ENCODE measurements at regions not wholly inside any gene's neighbourhood (a gene's known extent, or its start where the extent isn't known, plus 50 kb on each side); places are given as distances from the start of the nearest gene placed in this dataset.

DNA sequence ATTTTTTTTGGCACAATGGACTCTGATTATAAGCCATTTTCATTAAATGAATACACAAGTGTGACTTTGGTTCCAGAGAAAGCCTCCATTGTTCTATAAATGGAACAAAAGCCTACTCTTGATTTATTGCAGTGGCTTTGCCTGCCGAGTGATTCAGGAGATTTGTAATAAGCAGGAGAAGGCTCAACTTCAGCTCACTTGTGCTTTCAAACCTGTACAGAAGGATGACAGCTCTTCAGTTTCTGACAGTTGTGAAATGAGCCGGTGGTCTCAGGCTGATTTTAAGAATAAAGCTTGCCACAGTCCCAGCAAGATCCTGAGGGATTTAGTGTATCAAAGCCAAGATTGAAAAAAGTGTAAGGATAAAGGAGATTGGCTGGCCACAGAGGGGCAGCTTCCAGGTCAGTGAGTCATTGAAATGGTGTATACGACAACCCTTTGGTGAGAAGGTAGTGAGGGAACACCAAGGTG is 438.8 kb upstream of the TGFBR2 start:
- H3K36me3 Mint-ChIP-seq = no peaks in the 10 kb centered on the region
- no peaks in the 10 kb centered on the region for H3K4me1 Mint-ChIP-seq
- H3K27ac Mint-ChIP-seq = no peak overlapping the region
- H3K27me3 Mint-ChIP-seq = no peaks in the 10 kb centered on the region
- no peak for DNase-seq
- H3K9me3 Mint-ChIP-seq = no peaks in the 10 kb centered on the region
- no peak overlapping the region for H3K4me3 Mint-ChIP-seq
- CTCF ChIA-PET = no interaction called here

DNA sequence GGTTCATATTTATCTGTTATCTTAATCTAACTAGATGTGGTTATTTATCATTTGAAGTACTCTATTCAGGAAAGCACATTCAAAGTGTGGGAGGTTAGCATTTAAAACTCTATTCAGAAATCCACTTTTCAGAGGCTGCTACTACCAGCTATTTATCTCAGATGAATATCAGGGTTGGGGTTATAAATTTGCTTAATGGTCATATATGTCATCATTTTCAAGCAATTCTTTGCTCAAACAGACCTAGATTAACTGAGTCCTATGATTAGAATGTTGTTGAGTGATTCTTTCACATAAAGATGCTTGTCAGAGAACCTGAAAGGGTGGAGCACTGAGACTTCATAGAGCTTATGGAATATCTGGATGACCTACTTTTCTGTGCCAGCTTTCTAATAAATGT is 436.9 kb upstream of the TGFBR2 start:
- DNase-seq = no peak
- no peaks in the 10 kb centered on the region for H3K27me3 Mint-ChIP-seq
- H3K4me3 Mint-ChIP-seq = no peak overlapping the region
- CTCF ChIA-PET = no interaction called here
- no peak overlapping the region for H3K27ac Mint-ChIP-seq
- H3K36me3 Mint-ChIP-seq = no peaks in the 10 kb centered on the region
- no peaks in the 10 kb centered on the region for H3K4me1 Mint-ChIP-seq
- no peaks in the 10 kb centered on the region for H3K9me3 Mint-ChIP-seq

DNA sequence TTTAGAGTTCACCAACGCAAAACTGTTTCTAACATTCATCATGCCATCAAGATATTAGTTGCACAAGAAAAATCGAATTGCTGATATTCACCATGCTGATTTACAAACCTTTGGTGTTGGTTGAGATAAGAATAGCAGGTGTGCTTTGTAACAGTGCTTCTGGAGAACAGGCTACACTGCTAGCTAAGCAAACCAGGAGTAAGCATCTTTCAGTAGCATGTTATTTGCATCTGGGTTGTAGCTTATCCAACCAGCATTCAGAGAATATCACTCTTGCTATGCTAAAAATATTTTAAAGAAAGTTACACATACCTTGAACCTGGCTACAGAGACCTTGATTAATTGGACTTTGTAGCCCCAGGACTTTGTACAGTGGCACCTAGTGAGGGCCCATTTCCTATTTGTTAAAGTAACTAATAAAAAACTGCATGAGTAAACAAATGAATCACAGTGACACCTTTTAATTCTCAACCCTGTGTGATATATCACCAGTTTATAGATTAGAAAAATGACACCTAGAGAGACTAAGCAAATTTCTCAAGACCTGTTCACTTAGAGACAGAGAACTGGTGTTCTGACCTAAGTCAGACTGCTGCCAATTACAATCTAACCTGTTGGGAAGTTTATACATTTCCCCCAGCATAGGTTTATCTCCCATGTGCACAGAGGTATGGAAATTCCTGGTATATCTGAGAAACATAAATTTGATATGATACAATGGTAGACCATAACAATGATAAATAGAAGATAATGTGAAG is 435.5 kb upstream of the TGFBR2 start:
- no peaks in the 10 kb centered on the region for H3K27me3 Mint-ChIP-seq
- no peaks in the 10 kb centered on the region for H3K9me3 Mint-ChIP-seq
- DNase-seq = no peak
- H3K4me3 Mint-ChIP-seq = no peak overlapping the region
- no peaks in the 10 kb centered on the region for H3K36me3 Mint-ChIP-seq
- CTCF ChIA-PET = no interaction called here
- H3K27ac Mint-ChIP-seq = no peak overlapping the region
- no peaks in the 10 kb centered on the region for H3K4me1 Mint-ChIP-seq

DNA sequence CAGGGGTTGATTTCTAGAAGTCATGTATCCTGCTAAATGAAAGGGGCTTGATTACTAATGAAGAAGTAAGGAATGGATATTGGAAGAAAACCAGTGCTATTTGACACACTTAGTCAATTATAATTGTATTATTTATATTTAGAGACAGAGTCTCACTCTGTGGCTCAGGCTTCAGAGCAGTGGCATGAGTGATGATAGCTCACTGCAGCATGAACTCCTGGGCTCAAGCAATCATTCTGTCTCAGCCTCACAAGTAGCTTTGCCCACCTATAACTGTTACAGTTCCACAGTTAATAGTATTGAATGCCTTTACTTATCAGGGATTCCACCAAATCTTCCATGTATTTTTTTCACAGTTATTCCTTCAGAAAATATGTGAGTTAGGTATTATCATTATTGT is 432.0 kb upstream of the TGFBR2 start:
- H3K9me3 Mint-ChIP-seq = no peaks in the 10 kb centered on the region
- no peaks in the 10 kb centered on the region for H3K36me3 Mint-ChIP-seq
- no peaks in the 10 kb centered on the region for H3K4me1 Mint-ChIP-seq
- CTCF ChIA-PET = interaction anchor here (0.7 kb wide), 1 partner anchor 25 kb away, joined by 5 read pairs; no protein-coding TSS in a partner anchor
- H3K27me3 Mint-ChIP-seq = no peaks in the 10 kb centered on the region
- H3K27ac Mint-ChIP-seq = no peak overlapping the region
- DNase-seq = no peak
- H3K4me3 Mint-ChIP-seq = no peak overlapping the region

DNA sequence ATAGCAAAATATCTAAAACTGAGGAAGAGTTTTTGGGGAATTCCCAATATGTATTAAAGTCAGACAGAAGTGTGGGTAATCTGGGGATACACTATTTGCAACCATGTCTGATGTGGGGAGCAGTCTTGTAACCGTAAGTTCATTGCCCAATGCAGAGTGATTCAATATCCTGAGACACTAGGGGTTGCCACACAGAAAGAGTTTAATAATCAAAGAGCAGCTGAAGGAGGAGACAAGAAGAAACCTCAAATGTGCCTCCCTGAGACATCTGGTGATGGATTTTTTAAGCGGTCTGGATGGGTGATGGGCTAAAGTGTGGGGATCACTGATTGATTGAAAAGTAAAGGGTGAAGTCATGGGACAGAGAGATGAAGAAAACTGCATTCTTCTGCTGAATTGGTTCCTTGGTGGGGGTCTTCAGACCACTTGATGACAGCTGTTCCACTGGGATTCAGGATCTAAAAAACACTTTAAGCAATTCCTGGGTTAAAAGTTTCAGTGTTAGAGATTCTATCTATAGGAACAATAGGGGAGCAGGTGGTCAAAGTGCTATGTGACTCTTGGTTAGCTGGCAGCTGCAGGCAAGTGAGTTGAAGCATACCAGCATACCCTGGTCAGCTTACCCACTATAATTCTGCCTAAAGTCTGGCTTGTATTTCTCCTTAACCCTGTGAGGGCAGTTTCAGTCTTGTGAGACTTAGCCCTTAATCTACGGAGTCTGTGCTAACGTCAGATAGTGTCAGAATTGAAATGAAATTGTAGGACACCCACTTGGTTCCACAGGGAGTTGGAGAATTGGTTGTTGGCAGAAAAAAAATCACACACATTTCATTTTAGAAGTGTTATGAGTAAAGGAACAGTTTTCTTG is 425.9 kb upstream of the TGFBR2 start:
- DNase-seq = no peak
- CTCF ChIA-PET = interaction anchor here (0.7 to 1.0 kb wide), 2 partner anchors 18 to 25 kb away, joined by 3 to 4 read pairs; no protein-coding TSS in a partner anchor
- no peaks in the 10 kb centered on the region for H3K27me3 Mint-ChIP-seq
- no peaks in the 10 kb centered on the region for H3K4me1 Mint-ChIP-seq
- no peaks in the 10 kb centered on the region for H3K36me3 Mint-ChIP-seq
- no peaks in the 10 kb centered on the region for H3K9me3 Mint-ChIP-seq
- no peak overlapping the region for H3K4me3 Mint-ChIP-seq
- no peak overlapping the region for H3K27ac Mint-ChIP-seq

DNA sequence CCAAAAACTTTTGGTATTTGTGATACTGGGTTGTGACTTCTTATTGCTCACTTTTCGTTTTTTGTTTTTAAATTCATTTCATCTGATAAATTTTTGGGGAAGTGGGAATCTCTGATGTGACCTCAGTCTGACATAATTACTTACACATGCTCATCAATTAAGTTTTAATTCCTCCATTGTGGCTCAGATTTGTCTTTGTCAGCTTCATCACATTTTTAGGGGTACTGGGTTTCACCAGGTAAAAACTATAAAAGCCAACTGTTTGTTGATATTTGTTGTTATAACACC is 425.3 kb upstream of the TGFBR2 start:
- Mint-ChIP-seq H3K4me3 (no peak overlapping the region), H3K27ac (no peak overlapping the region), H3K27me3 (no peaks in the 10 kb centered on the region), H3K36me3 (no peaks in the 10 kb centered on the region), H3K4me1 (no peaks in the 10 kb centered on the region), H3K9me3 (no peaks in the 10 kb centered on the region)
- DNase-seq = no peak
- CTCF ChIA-PET = interaction anchor here (1.0 kb wide), 1 partner anchor 18 kb away, joined by 4 read pairs; no protein-coding TSS in a partner anchor

DNA sequence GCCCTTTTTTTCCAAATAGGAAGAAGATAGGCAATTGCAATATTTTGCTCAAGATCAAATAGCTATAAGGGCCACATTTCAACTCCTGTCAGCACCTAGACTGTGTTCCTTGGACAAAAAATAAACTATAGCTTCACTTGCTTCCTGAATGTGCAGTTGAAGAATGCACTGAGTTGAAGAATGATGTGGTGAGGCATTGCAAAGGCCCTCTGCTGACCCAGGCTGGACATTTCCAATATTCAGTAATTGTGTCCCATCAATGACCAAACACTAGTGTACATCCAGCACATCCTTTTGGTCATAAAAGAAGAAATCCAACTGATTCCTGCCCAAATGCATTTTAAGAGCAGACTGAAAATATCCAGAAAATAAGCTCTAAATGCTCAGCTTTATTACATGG is 424.8 kb upstream of the TGFBR2 start:
- Mint-ChIP-seq H3K27ac (no peak overlapping the region), H3K4me1 (no peaks in the 10 kb centered on the region), H3K4me3 (no peak overlapping the region), H3K36me3 (no peaks in the 10 kb centered on the region), H3K27me3 (no peaks in the 10 kb centered on the region), H3K9me3 (no peaks in the 10 kb centered on the region)
- DNase-seq = no peak
- CTCF ChIA-PET = interaction anchor here (1.0 kb wide), 1 partner anchor 17 kb away, joined by 4 read pairs; no protein-coding TSS in a partner anchor

DNA sequence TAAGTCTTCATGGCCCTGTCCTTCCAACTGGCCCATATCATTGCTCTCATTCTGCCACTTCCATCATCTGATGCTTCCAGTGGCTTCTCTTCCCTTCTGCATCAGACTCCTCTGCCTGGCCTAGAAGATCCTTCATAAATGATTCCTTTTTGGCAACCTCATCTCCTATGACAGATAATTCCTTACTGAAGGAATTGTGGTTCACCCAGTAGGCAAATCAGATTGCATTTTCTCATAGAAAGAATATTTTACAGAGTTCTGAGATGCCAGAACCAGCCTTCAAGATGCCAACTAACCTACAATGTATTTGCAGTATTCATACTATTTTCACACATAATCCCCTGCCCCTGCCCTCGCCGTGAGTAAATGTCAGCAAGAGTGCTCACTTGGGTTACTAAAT is 423.0 kb upstream of the TGFBR2 start:
- Mint-ChIP-seq H3K27me3 (no peaks in the 10 kb centered on the region), H3K4me1 (no peaks in the 10 kb centered on the region), H3K9me3 (no peaks in the 10 kb centered on the region), H3K4me3 (no peak overlapping the region), H3K36me3 (no peaks in the 10 kb centered on the region), H3K27ac (no peak overlapping the region)
- no peak for DNase-seq
- CTCF ChIA-PET = no interaction called here

DNA sequence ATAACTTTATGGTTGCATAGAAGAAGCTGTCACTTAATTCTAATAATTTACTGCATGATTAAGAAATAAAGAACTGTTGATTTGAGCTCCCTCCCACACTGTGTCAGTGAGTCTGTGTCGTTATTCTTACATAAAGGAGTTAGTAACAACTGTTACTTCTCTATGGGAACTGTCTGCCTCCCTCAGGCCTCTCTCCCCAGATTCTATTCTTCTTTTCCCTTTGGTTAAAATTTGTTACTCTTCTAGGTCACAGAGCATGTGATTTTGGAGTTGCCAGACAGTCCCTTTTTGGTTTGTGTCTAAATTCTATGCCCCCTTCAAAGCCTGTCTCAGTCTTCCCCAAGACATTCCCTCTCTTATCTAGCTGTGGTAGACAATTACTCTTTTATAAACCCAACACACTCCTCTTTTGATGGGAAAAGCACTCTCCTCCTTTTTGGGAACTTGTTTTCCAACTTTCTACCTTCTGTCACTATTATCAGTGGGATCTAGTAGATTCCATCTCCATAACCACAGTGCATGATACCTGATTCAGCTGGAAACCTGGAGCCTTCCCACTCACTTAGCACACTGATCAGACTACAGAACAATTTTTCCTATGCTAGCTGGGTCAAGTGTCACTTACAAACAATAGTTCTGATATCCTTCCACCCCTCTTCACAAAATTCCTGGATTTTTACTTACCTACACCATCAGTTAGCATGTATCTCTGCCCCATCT is 422.1 kb upstream of the TGFBR2 start:
- H3K9me3 Mint-ChIP-seq = no peaks in the 10 kb centered on the region
- no peaks in the 10 kb centered on the region for H3K36me3 Mint-ChIP-seq
- CTCF ChIA-PET = interaction anchor here (5.9 kb wide), 1 partner anchor 14 kb away, joined by 25 read pairs; no protein-coding TSS in a partner anchor
- DNase-seq = no peak
- H3K4me1 Mint-ChIP-seq = no peaks in the 10 kb centered on the region
- no peak overlapping the region for H3K27ac Mint-ChIP-seq
- peaks cover 3% of the 10 kb centered on the region for H3K27me3 Mint-ChIP-seq
- no peak overlapping the region for H3K4me3 Mint-ChIP-seq

DNA sequence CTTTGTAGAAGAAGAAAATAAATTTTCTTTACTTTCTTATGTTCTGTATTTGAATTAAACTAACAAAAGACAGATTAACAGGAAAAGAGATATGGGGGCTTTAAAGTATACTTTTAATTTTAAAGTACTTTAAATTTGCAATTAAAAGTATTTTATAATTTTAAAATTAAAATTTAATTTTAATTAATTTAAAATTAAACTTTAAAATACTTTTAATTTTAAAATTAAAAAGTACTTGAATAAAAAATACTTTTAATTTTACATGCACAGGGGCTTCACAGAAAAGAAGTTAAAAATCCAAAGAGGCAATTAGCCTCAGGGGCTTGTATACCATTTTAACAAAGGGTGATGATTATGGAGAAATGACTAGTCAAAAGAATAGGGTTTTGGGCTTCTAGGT is 420.5 kb upstream of the TGFBR2 start:
- H3K27ac Mint-ChIP-seq = no peak overlapping the region
- H3K27me3 Mint-ChIP-seq = peaks cover 3% of the 10 kb centered on the region
- CTCF ChIA-PET = interaction anchor here (5.9 kb wide), 1 partner anchor 12 kb away, joined by 25 read pairs; no protein-coding TSS in a partner anchor
- H3K4me3 Mint-ChIP-seq = no peak overlapping the region
- H3K9me3 Mint-ChIP-seq = no peaks in the 10 kb centered on the region
- no peaks in the 10 kb centered on the region for H3K36me3 Mint-ChIP-seq
- H3K4me1 Mint-ChIP-seq = no peaks in the 10 kb centered on the region
- no peak for DNase-seq

DNA sequence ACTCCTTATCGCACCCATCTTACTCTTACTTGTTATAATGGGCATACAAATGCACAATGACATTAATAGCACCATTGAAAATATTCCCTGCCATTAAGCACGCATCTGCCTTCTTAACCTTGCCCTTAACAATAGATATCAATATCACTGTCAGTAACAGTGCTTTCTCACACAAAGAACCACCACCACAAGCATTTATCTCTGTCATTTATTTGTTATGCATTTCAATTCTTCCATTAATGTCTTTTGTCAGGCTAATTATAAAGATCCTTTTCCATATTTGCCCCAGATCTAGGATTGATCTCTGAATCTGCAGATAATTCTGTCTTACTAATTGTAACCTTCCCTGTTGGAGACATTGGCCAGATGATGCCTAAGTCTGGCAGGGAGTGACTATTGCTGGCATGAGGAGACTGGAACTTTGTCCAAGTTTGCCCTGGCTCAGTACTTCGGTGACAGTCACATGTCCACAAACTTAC is 419.6 kb upstream of the TGFBR2 start:
- no peak for DNase-seq
- H3K4me3 Mint-ChIP-seq = no peak overlapping the region
- no peak overlapping the region for H3K27ac Mint-ChIP-seq
- H3K9me3 Mint-ChIP-seq = no peaks in the 10 kb centered on the region
- H3K36me3 Mint-ChIP-seq = no peaks in the 10 kb centered on the region
- H3K4me1 Mint-ChIP-seq = no peaks in the 10 kb centered on the region
- peaks cover 3% of the 10 kb centered on the region for H3K27me3 Mint-ChIP-seq
- CTCF ChIA-PET = interaction anchor here (5.9 kb wide), 1 partner anchor 12 kb away, joined by 25 read pairs; no protein-coding TSS in a partner anchor

DNA sequence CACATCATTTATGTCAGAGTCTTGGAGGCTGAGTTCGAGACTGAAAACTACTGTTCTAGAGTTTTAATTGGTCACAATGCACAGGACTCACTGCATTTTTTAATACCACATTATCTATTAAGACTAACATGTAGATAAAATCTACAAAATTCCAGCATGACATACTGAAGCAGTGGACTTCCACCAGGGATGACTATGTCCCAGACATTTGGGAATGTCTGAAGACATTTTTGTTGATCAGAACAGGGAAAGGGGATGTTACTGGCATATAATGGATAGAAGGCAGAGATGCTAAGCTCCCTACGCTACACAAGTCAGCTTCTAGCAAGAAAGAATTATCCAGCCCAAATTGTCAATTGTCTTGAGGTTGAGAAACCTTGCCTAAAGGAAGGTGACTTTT is 419.0 kb upstream of the TGFBR2 start:
- H3K36me3 Mint-ChIP-seq = no peaks in the 10 kb centered on the region
- H3K9me3 Mint-ChIP-seq = no peaks in the 10 kb centered on the region
- DNase-seq = no peak
- peaks cover 3% of the 10 kb centered on the region for H3K27me3 Mint-ChIP-seq
- CTCF ChIA-PET = interaction anchor here (1.5 to 5.9 kb wide), 2 partner anchors 11 to 18 kb away, joined by 4 to 25 read pairs; no protein-coding TSS in a partner anchor
- no peaks in the 10 kb centered on the region for H3K4me1 Mint-ChIP-seq
- no peak overlapping the region for H3K27ac Mint-ChIP-seq
- H3K4me3 Mint-ChIP-seq = no peak overlapping the region

DNA sequence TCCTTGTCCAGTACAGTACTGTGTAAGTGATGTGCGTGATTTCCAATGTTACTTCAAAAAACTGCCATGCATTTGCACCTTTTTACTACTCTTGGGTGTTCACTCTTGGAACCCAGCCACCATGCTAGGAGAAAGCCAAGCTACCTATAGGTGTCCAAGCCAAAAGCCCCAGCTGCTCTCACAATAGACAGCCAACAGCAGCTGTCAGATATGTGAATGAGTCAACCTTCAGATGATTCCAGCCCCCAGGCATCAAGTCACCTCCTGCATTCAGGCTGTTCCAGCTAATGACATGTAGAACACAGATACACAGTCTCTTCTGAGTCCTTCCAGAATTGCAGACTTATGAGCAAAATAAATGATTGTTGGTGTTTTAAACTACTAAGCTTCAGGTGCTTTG is 417.7 kb upstream of the TGFBR2 start:
- peaks cover 3% of the 10 kb centered on the region for H3K27me3 Mint-ChIP-seq
- CTCF ChIA-PET = interaction anchor here (1.5 to 5.9 kb wide), 2 partner anchors 10 to 17 kb away, joined by 4 to 25 read pairs; no protein-coding TSS in a partner anchor
- no peaks in the 10 kb centered on the region for H3K36me3 Mint-ChIP-seq
- H3K9me3 Mint-ChIP-seq = no peaks in the 10 kb centered on the region
- no peak overlapping the region for H3K4me3 Mint-ChIP-seq
- no peaks in the 10 kb centered on the region for H3K4me1 Mint-ChIP-seq
- DNase-seq = no peak
- H3K27ac Mint-ChIP-seq = no peak overlapping the region

DNA sequence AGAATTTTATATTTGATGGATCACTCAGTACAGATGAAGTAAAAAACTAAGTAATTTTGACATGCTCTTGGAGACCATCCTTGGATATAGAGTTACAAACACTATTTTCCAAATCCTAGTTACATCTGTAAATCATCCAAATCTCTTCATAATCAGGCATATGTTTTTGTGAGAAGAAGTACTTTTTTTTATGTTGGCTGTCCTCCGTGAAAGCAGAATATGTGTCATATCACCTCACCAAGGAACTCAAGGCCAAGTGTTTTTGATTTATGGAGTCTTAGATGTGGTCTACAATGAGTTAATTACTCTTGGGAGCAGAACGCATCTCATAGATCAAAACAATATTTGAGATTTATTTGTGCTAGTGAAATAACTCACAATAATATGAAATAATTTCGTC is 416.5 kb upstream of the TGFBR2 start:
- H3K9me3 Mint-ChIP-seq = no peaks in the 10 kb centered on the region
- H3K27ac Mint-ChIP-seq = no peak overlapping the region
- CTCF ChIA-PET = no interaction called here
- H3K4me3 Mint-ChIP-seq = no peak overlapping the region
- no peaks in the 10 kb centered on the region for H3K4me1 Mint-ChIP-seq
- DNase-seq = no peak
- peaks cover 3% of the 10 kb centered on the region for H3K27me3 Mint-ChIP-seq
- no peaks in the 10 kb centered on the region for H3K36me3 Mint-ChIP-seq
